NCI-H748 (cell line): ENCODE measurements at regions not wholly inside any gene's neighbourhood (a gene's known extent, or its start where the extent isn't known, plus 50 kb on each side); places are given as distances from the start of the nearest gene placed in this dataset.

Experiments used
- DNase-seq: peaks from one replicate; lab custom pipeline; 2025; ENCODE audit not compliant: unreplicated experiment; lab: John Stamatoyannopoulos, UW

GRCh38 chr17:73694491-73694890 lies 50.2 kb upstream of the SDK2 start:
- no peak for DNase-seq

DNA sequence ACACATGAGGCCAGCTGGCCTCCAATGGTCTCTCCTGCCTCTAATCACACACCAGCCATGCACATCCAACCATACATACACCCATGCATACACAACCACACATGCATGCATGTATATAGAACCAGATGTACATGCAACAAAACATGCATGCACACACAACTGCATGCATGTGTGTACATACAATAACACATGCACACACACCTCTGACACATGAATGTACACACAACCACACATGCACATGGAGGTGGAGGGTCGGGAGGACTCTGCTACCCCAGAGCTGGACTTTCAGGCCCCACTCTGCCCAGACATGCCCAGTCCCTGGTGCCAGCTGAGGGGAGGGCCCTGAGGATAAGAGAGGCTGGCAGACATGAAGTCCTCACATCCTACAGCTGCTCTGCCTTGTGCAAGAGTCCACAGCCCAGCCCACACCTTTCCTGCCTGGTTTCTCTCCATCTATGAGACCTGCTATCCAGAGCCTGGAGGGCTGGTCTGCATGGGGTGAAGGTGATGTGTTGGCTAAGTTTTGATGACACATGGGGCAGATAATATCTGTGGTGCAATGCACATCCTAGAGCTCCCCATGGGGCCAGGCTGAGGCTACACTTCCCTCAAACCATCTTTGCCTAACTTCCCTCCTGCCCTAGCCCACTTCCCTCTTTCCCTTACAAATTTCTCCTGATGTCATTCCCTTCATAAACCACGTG lies 50.9 kb upstream of the SDK2 start:
- DNase-seq, result no peak

DNA sequence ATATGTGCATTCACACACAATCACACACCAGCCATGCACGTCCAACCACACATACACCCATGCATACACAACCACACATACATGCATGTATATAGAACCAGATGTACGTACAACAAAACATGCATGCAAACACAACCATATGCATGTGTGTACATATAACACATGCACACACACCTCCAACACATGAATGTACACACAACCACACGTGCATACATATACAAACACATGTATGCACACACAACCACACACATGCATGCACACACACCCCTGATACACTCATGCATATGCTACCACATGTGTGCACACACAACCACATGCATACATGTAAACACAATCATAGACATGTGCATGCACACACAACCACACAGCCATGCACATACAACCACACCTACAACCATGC lies 52.0 kb upstream of the SDK2 start:
- no peak for DNase-seq

DNA sequence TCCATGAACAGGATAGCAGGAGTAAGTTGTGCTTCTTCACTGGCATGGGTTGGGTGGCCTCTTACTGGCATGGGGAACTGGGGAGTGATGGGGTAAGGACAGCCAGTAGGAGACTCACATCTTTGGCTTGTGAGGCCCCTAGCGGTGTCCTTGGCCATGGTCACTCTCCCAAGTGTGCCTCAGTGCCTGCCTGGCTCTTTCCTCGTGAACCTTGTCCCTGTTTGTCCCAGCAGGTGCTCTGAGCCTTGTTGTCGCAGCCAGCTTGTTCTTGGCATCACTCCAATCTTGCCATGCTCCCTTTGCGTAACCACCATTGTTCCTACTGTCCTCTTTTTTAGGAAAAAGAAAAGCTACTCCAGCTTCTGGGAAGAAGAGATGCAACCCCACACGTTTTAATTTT lies 53.6 kb upstream of the SDK2 start:
- DNase-seq, result peak; percentile 89

- no peak for DNase-seq
Observed at GRCh38 chr17:73698966-73699365, 54.7 kb upstream of the SDK2 start.

- no peak for DNase-seq
Observed at GRCh38 chr17:73701701-73702100, 57.5 kb upstream of the SDK2 start.

DNA sequence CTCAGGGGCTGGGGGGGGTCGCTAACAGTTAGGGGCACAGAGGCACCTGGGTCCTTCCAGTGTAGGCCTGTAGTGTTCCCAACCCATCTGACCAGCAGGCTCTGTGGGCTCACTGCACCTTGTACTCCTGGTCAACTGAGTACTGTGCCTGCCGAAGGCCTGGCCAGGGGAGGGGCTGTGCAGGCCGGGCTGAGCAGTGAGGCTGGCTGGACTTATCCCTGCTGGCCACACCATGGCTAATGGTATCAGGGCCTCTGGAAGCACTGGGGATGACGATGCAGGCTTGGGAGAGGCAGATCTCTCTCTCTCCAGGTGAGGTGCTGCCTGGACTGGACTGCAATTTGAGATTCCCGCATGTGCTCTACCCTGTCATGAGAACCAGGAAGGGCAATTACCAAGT lies 58.9 kb upstream of the SDK2 start:
- peak; percentile 17 for DNase-seq

- no peak for DNase-seq
Observed at GRCh38 chr17:73703917-73704316, 59.7 kb upstream of the SDK2 start.

- peak; percentile 46 for DNase-seq
Observed at GRCh38 chr17:73705594-73705993, 61.3 kb upstream of the SDK2 start.

- DNase-seq, result no peak
Observed at GRCh38 chr17:73706428-73706827, 62.2 kb upstream of the SDK2 start.

DNA sequence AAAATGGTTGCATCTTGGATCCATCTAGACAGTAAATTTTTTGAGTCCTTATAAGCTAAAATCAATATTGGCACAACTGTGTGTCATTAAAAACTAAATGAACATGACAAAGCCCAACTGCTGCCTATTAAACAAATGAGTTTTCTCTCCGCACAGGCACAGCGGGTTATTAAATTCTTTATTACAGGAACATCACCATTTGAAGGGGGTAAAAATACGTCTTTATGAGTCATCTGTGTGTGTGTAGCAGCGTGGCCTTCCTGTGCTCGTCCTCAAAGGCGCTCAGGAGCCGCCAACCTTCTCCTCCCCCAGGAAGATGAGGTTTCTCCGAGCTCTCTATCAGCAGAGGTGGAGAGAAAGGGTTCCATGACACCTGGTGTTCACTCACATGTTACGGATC lies 62.6 kb upstream of the SDK2 start:
- DNase-seq, result peak; percentile 91

DNA sequence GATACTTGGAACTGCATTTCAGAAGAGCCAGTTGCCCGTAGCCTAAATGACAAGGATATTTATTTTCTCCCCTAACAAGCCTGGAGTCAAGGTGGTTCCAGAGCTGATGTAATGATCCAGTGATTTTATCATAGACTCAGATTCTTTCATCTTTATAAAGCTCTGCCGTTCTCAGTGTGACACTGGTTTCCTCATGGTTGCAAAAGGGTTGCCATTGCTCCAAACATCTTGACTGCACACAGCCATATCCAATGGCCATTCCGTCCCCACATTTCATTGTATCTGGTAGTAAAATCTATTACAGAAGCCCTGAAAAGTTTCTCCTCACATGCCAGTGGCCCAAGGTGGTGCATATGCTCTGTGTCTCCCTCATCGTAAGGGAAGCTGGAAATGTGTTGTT lies 63.1 kb upstream of the SDK2 start:
- DNase-seq, result no peak

DNA sequence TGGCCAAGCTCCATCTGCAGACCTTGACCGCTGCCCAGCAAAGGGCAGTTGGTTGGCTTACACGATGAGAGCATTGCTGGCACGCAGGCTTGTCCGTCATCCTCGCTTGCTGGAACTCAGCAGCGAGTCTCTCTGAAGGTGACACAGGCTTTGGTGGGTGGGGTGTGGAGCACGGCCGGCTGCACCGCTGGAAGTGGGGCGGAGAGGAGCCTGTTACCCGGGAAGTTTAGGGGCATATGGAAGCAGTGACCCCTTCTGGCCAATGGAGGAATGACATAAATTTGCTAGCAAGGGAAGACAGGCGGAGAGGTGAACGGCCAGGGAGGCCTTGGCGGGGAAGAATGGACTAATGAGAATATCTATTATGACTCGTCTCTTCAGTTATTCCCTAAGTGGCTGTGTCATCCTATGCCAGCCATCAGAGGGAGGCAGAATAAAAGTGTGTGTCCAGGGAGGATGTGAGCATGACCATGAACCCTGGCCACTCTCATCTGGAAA lies 65.9 kb upstream of the SDK2 start:
- peak; percentile 81 for DNase-seq

DNA sequence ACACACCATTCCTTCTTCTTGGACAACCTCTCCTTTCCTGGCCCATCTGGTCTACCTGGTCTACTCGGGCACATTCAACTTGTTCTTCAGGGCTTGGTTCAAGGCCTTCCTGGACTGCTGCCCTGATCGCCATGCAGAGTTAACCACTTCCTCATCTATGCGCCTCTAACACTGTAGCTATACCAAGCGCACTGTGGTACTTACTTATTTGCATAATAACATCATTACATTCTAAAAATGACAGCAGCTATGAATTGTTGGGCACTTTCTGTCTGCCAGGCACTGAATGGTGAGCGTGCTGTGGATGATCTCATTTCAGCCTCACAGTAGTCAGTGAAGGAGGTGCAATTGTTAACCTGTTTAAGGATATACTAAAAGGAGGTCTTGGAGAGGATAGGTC lies 66.9 kb upstream of the SDK2 start:
- no peak for DNase-seq

DNA sequence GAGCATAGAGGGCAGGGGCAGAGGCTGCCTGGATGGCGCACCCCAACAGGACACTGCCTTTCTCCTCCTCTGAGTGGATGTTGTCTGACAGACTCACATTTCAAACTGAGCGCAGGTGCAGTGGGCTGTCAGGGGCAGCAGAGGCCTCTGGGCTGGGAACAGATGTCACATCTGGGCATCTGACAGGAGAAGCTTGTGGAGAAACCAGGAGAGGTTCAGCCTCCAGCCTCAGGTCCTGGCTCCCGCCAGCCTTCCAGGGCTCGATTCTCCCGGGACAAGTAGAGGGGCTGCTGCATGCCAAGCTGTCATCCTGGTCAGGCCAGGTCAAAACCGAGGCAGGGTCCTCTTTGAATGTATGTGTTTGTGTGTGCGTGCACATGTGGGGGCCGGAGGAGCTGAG lies 67.7 kb upstream of the SDK2 start:
- DNase-seq, result no peak

DNA sequence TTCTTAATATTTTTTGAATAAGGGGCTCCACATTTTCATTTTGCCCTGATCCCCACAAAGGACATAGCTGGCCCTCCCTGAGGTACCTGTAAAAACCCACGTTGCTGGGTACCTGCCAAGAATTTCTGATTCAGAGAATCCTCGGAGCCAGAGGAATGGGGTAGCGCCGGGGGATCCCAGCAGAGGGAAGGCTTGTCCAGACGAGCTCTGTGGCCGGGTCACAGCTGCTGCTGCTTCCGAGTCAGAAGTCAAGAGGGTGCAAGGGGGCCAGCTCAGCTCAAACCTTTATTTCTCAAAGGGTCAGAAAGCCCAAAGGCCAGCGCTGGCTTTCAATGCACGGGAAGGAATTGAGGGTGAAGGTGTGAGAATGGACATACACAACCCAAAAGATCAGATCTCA lies 68.9 kb upstream of the SDK2 start:
- DNase-seq, result no peak

DNA sequence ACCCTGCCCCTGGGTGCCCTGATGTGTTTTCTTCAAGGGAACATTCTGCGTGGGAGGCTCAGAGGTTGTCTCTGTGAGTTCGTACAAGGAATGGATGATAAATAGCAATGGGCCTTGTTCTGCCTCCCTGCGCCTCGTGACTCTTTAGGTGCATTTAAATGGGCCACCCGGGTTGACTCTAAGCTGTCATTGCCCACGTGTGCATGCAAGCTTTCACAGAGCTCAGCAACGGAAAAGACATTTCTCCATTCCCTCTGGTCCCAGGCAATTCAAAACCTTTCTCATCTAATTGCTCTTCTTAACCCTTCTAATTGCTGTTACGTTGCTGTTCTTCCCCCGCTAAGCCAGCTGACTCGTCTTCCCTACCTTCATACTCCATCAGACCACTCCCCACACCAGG lies 71.5 kb upstream of the SDK2 start:
- DNase-seq, result no peak

- no peak for DNase-seq
Observed at GRCh38 chr17:73717690-73718089, 73.4 kb upstream of the SDK2 start.

GRCh38 chr17:73718362-73718761 lies 74.1 kb upstream of the SDK2 start:
- DNase-seq, result no peak

GRCh38 chr17:73718912-73719311 lies 74.7 kb upstream of the SDK2 start:
- DNase-seq, result peak; percentile 7

DNA sequence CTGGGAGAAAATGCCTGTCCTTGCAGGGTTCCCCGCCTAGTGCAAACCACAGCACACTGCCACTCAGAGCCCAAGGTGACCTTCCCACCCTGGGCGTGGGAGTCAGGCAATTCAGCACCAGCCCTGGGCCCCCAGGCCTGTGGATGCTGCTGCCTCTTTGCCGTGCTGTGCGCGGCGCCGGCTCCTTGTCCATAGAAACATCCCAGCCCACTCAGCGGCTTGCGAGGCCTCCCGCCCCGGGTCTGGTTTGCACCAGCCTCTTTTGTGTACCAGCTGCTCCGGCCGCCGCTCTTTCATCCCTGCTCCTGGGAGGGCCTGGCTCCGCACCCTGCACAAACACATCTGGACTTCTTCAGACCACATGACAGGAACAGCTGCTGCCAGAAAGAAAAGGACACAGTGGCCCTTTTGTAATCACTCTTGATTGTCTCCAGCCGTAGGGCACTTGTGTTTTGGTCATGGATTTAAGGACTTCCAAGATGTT lies 75.4 kb upstream of the SDK2 start:
- peak; percentile 87 for DNase-seq

- peak; percentile 57 for DNase-seq
Observed at GRCh38 chr17:73720187-73720834, 76.1 kb upstream of the SDK2 start.

GRCh38 chr17:73722165-73722564 lies 77.9 kb upstream of the SDK2 start:
- peak; percentile 58 for DNase-seq
